ENCODE measurements at regions not wholly inside any gene's neighbourhood (a gene's known extent, or its start where the extent isn't known, plus 50 kb on each side); places are given as distances from the start of the nearest gene placed in this dataset.

DNA sequence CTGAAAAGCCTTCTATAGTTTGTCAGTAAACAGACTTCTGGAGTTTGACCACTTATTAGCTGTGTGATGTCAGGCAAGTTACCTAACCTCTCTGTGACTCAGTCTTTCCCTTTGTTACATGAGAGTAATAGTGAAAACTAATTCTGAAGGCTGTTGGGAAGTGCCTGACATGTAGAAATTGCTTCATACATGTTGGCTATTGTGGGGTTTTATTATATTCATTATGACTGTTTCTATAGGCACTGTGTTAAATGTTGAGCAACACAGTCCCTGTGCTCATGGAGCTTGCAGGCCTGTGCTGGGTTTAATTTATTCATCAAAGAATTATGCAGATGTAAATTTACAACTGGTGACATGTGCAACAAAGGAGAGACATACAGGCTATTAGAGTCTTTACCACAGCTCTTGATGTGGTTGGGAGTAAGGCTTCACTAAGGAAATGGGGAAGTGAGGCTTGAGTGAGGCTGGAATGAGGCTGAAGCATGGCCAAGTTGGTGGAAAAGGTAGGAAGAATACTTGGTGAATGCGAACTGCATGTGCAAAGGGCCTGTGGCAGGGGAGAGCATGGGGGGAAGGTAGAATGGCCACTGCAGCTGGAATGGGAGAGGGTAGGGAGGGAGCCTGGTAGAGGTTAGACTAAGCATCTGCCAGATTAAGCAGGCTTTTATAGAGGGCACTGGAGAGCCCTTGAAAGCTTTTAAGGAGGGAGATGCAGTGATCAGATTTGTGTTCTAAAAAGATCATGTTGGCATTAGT is 236.4 kb upstream of the CRY1 start:
- no peaks in the 10 kb centered on the region for H3K36me3 ChIP-seq (ENCODE audit: control insufficient read depth, insufficient read depth, low read length)
- no peak overlapping the region for H3K9ac ChIP-seq (ENCODE audit: low read length)
- H3K4me1 ChIP-seq (ENCODE audit: control insufficient read depth, insufficient read depth, low read length): no peaks in the 10 kb centered on the region
- no peak overlapping the region for H3K4me3 ChIP-seq (ENCODE audit: low read length)
- H3K27me3 ChIP-seq (ENCODE audit: control insufficient read depth, insufficient read depth, low read length): no peaks in the 10 kb centered on the region
- no peak overlapping the region for H3K27ac ChIP-seq (ENCODE audit: low read depth, low read length)

DNA sequence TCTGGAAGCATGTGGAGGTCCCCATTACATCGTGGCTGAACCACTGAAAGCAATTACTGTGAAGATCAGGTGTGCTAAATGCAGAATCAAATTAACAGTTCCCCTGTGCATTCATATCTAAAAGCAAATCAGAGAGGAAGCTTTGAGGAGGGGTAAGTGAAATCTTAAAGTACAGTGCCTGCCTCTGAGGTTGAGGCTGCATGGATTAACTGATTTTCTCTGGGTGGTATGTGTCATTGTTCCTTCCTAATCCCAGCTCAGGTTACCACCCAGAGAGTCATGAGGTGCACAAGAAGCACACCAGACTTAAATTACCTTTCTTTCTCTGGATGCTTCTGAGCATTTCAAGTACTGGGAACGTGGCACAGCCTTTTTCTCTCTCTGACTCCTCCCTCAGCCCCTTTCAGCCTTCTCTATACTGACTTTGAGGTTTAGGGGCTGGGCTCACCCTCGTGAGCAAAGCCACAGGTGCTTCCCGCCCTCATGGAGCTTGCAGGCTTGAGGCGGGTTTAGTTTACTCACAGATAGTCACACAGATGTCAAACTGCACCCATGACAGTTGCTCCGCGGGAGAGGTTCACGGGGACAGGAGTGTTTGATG is 237.6 kb upstream of the CRY1 start:
- H3K27me3 ChIP-seq (ENCODE audit: control insufficient read depth, insufficient read depth, low read length): no peaks in the 10 kb centered on the region

DNA sequence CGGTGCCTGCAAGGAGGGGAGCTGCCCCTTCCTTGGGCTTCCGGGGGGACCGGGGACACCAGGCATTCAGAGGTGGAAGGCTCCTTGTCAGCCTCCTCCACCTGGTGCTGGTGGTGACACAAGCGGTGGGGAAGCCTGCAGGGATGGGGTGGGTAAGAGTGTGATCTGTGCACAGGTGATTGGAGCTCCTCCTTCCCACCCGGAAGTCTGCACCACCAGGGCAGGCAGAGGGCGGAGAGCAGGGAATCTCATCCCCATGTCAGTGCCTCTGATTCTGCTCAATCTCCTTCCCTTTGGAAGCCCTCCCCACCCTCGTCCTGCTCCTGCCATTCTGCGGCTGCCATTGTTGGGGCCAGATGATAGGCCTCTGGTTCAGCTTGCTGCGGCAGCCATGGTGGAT is 238.1 kb upstream of the CRY1 start:
- no peak overlapping the region for H3K27ac ChIP-seq (ENCODE audit: low read depth, low read length)

More for the DNA sequence above, 237.6 kb upstream of the CRY1 start:
- no peak overlapping the region for H3K4me3 ChIP-seq (ENCODE audit: low read length)
- no peak overlapping the region for H3K9ac ChIP-seq (ENCODE audit: low read length)
- no peaks in the 10 kb centered on the region for H3K4me1 ChIP-seq (ENCODE audit: control insufficient read depth, insufficient read depth, low read length)
- H3K27ac ChIP-seq (ENCODE audit: low read depth, low read length): no peak overlapping the region
- no peaks in the 10 kb centered on the region for H3K36me3 ChIP-seq (ENCODE audit: control insufficient read depth, insufficient read depth, low read length)

GRCh38 chr12:107331912-107332311 is 238.6 kb upstream of the CRY1 start:
- H3K9ac ChIP-seq (ENCODE audit: low read length): no peak overlapping the region

More for the DNA sequence above, 238.1 kb upstream of the CRY1 start:
- H3K27me3 ChIP-seq (ENCODE audit: control insufficient read depth, insufficient read depth, low read length): no peaks in the 10 kb centered on the region
- H3K4me1 ChIP-seq (ENCODE audit: control insufficient read depth, insufficient read depth, low read length): no peaks in the 10 kb centered on the region
- H3K9ac ChIP-seq (ENCODE audit: low read length): no peak overlapping the region
- no peaks in the 10 kb centered on the region for H3K36me3 ChIP-seq (ENCODE audit: control insufficient read depth, insufficient read depth, low read length)
- no peak overlapping the region for H3K4me3 ChIP-seq (ENCODE audit: low read length)

GRCh38 chr12:107332743-107333142 is 239.4 kb upstream of the CRY1 start:
- Histone ChIP-seq H3K4me3 (ENCODE audit: low read length) (no peak overlapping the region), H3K27me3 (ENCODE audit: control insufficient read depth, insufficient read depth, low read length) (no peaks in the 10 kb centered on the region), H3K4me1 (ENCODE audit: control insufficient read depth, insufficient read depth, low read length) (no peaks in the 10 kb centered on the region), H3K36me3 (ENCODE audit: control insufficient read depth, insufficient read depth, low read length) (no peaks in the 10 kb centered on the region), H3K27ac (ENCODE audit: low read depth, low read length) (no peak overlapping the region), H3K9ac (ENCODE audit: low read length) (no peak overlapping the region)

More at GRCh38 chr12:107331912-107332311, 238.6 kb upstream of the CRY1 start:
- no peak overlapping the region for H3K27ac ChIP-seq (ENCODE audit: low read depth, low read length)
- H3K36me3 ChIP-seq (ENCODE audit: control insufficient read depth, insufficient read depth, low read length): no peaks in the 10 kb centered on the region
- H3K4me3 ChIP-seq (ENCODE audit: low read length): no peak overlapping the region
- no peaks in the 10 kb centered on the region for H3K4me1 ChIP-seq (ENCODE audit: control insufficient read depth, insufficient read depth, low read length)
- no peaks in the 10 kb centered on the region for H3K27me3 ChIP-seq (ENCODE audit: control insufficient read depth, insufficient read depth, low read length)

DNA sequence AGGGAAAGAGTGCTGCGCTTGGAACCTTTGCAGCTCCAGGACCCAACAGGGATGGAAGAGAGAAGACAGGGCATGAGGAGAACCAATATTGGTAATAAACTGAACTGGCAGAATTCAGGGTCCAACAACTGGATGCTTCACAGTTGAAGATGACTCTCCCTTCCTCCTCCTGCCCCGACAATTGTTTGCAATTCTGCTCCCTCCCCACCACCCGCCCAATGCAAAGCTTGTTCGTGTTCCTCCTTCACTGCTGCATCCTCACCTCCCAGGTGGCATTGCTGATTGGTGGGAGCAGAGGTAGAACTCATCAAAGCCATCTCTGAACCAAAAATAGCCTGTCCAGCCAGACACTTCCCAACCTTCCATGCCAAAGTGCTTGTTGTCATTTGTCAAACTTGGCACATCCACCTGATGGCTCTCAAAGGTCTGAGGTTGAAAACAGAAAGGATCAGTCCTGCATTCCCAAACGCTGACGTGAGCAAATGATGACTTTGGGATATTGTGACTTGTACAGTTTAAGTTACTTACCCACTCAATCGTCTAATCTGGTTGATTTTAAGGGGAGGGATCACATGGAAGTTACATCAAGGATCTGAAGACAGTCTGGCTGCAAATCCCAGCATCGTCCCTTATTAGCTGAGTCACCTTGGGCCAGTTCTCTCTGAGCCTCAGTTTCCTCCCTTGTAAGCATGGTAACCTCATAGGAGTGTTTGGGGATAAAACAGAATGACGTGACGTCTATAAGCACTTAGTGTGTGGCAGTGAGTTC is 242.6 kb upstream of the CRY1 start:
- Histone ChIP-seq H3K4me3 (ENCODE audit: low read length) (no peak overlapping the region), H3K9ac (ENCODE audit: low read length) (no peak overlapping the region), H3K36me3 (ENCODE audit: control insufficient read depth, insufficient read depth, low read length) (no peaks in the 10 kb centered on the region), H3K4me1 (ENCODE audit: control insufficient read depth, insufficient read depth, low read length) (no peaks in the 10 kb centered on the region), H3K27me3 (ENCODE audit: control insufficient read depth, insufficient read depth, low read length) (no peaks in the 10 kb centered on the region), H3K27ac (ENCODE audit: low read depth, low read length) (no peak overlapping the region)

DNA sequence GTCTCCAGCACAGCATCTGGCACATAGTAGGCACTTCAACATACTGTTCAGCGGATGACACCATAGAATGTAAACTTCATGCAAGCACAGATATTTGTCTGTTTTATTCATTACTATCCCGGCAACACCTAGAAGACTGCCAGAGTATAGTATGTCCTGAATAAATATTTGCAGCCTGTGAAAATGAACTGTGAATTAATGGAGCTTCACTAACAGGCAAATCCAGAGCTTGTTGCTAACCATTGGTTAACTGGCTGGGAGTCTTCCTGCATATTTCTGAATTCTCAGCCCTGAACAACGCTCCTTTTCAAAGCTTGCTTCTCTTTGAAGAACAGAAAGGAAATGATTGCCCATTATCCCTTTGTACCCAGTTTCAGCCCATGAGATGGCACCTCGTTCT is 243.3 kb upstream of the CRY1 start:
- no peaks in the 10 kb centered on the region for H3K27me3 ChIP-seq (ENCODE audit: control insufficient read depth, insufficient read depth, low read length)
- no peak overlapping the region for H3K27ac ChIP-seq (ENCODE audit: low read depth, low read length)
- H3K4me1 ChIP-seq (ENCODE audit: control insufficient read depth, insufficient read depth, low read length): no peaks in the 10 kb centered on the region
- no peak overlapping the region for H3K9ac ChIP-seq (ENCODE audit: low read length)
- H3K36me3 ChIP-seq (ENCODE audit: control insufficient read depth, insufficient read depth, low read length): no peaks in the 10 kb centered on the region
- H3K4me3 ChIP-seq (ENCODE audit: low read length): no peak overlapping the region

- Histone ChIP-seq H3K4me1 (ENCODE audit: control insufficient read depth, insufficient read depth, low read length) (no peaks in the 10 kb centered on the region), H3K27ac (ENCODE audit: low read depth, low read length) (no peak overlapping the region), H3K9ac (ENCODE audit: low read length) (no peak overlapping the region), H3K4me3 (ENCODE audit: low read length) (no peak overlapping the region), H3K27me3 (ENCODE audit: control insufficient read depth, insufficient read depth, low read length) (no peaks in the 10 kb centered on the region), H3K36me3 (ENCODE audit: control insufficient read depth, insufficient read depth, low read length) (no peaks in the 10 kb centered on the region)
These were observed 244.2 kb upstream of the CRY1 start for GRCh38 chr12:107337346-107338095.

DNA sequence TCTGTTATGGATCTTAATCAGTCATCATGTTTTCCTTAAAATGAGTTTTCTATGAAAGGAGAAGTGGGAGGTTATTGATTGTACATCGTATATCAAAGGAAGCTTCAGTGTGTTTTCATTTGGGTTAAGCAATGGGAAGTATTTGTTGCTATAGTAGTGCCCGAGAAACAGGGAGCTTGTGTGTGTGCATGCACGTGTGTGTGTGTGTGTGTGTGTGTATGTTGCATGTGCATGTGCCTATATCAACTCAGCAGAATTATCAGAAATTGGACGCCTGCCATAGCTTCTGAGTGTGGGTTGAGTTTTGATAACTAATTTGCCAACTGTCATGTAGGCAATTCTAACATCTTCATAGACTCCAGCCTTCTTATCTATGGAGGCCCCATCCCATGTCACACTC is 246.1 kb upstream of the CRY1 start:
- H3K27me3 ChIP-seq (ENCODE audit: control insufficient read depth, insufficient read depth, low read length): no peaks in the 10 kb centered on the region
- no peak overlapping the region for H3K9ac ChIP-seq (ENCODE audit: low read length)
- no peak overlapping the region for H3K4me3 ChIP-seq (ENCODE audit: low read length)
- no peaks in the 10 kb centered on the region for H3K36me3 ChIP-seq (ENCODE audit: control insufficient read depth, insufficient read depth, low read length)
- H3K27ac ChIP-seq (ENCODE audit: low read depth, low read length): no peak overlapping the region
- no peaks in the 10 kb centered on the region for H3K4me1 ChIP-seq (ENCODE audit: control insufficient read depth, insufficient read depth, low read length)

DNA sequence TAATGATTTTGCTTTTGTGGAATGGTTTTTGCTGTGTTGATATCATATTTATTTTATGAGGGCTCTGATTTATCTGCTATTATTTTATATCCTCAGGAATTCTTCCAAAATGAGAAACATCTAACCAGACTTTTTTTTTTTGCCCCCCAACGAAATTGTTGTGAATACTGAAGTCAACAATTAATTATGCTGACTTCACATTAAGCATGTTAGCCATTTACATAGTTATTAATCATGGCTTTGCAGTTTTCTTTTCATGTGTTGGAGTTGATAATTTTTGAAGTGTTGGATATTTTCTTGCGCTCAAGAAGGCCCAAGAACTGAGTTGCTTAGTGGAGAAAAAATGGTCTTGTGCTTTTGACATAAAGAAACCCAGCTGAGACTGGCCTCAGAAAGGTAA is 246.6 kb upstream of the CRY1 start:
- H3K27ac ChIP-seq (ENCODE audit: low read depth, low read length): no peak overlapping the region
- H3K36me3 ChIP-seq (ENCODE audit: control insufficient read depth, insufficient read depth, low read length): no peaks in the 10 kb centered on the region
- H3K4me1 ChIP-seq (ENCODE audit: control insufficient read depth, insufficient read depth, low read length): no peaks in the 10 kb centered on the region
- no peak overlapping the region for H3K4me3 ChIP-seq (ENCODE audit: low read length)
- no peaks in the 10 kb centered on the region for H3K27me3 ChIP-seq (ENCODE audit: control insufficient read depth, insufficient read depth, low read length)
- H3K9ac ChIP-seq (ENCODE audit: low read length): no peak overlapping the region

DNA sequence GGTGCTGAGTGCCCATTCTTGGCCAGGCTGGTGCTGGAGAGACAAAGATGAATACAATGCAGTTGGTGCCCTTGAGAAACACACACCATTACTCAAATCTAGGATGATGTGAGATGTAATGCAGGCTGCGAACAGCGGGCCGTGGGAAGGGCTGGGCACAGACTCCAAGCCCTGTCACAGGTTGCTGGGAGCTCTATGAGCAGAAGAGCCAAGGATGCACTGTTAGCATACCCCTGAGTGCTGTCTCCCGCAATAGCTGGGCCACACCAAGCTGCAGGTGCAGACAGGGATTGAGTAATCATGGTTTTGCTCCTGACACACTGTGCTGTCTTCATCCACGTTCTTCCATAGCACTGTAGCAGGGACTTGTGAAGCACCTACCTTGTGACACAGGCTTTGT is 247.5 kb upstream of the CRY1 start:
- Histone ChIP-seq H3K27me3 (ENCODE audit: control insufficient read depth, insufficient read depth, low read length) (no peaks in the 10 kb centered on the region), H3K4me3 (ENCODE audit: low read length) (no peak overlapping the region), H3K27ac (ENCODE audit: low read depth, low read length) (no peak overlapping the region), H3K4me1 (ENCODE audit: control insufficient read depth, insufficient read depth, low read length) (no peaks in the 10 kb centered on the region), H3K9ac (ENCODE audit: low read length) (no peak overlapping the region), H3K36me3 (ENCODE audit: control insufficient read depth, insufficient read depth, low read length) (no peaks in the 10 kb centered on the region)
